ENCODE measurements at regions not wholly inside any gene's neighbourhood (a gene's known extent, or its start where the extent isn't known, plus 50 kb on each side); places are given as distances from the start of the nearest gene placed in this dataset.
"Not testable (repeated sequence)": the region's sequence is repeated elsewhere in the genome, so short reads cannot be mapped to it uniquely, and the experiment has no call there.

DNA sequence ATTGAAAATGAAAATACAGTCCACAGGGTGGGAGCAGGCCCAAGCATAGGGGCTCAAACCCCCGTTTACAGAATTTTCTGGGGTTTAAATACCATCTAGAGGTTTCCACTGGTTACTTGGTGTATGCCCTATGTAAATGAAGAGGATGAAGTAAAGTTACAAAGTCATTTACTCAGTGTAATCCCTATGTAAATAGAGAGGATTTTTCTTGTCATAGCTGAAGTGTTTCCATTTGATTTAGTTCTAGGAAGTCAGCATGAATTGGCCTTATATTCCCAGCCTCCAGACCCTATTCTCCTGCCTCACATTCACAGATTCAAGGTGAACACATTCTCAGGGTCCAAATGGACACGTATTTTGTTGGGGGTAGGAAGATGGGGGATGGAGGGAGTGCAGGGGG is 141.7 kb upstream of the NFIA start:
- H3K9me3 ChIP-seq (ENCODE audit: control insufficient read depth, insufficient read depth, low read length); H3K27ac ChIP-seq (ENCODE audit: low read depth, low read length); H3K4me3 ChIP-seq (ENCODE audit: low read depth, low read length); DNase-seq (ENCODE audit: low read depth in 4 of 6, low spot score in 6 of 6); H3K27me3 ChIP-seq (ENCODE audit: control insufficient read depth, insufficient read depth, low read length); H3K36me3 ChIP-seq (ENCODE audit: control insufficient read depth, insufficient read depth, low read length); H3K4me1 ChIP-seq (ENCODE audit: control insufficient read depth, insufficient read depth, low read length): not testable (repeated sequence)
- WGBS (ENCODE audit: insufficient coverage) = 100% methylated on average over 1 of the region's 2 CpGs

GRCh38 chr1:60937720-60938119 is 144.6 kb upstream of the NFIA start:
- peaks cover 15% of the 10 kb centered on the region for H3K4me1 ChIP-seq (ENCODE audit: control insufficient read depth, insufficient read depth, low read length)
- no peak overlapping the region for H3K27ac ChIP-seq (ENCODE audit: low read depth, low read length)
- no peaks in the 10 kb centered on the region for H3K9me3 ChIP-seq (ENCODE audit: control insufficient read depth, insufficient read depth, low read length)
- DNase-seq (ENCODE audit: low read depth in 4 of 6, low spot score in 6 of 6) = no peak
- WGBS (ENCODE audit: insufficient coverage) = 88% methylated on average over 3 of the region's 5 CpGs
- no peaks in the 10 kb centered on the region for H3K27me3 ChIP-seq (ENCODE audit: control insufficient read depth, insufficient read depth, low read length)
- no peaks in the 10 kb centered on the region for H3K36me3 ChIP-seq (ENCODE audit: control insufficient read depth, insufficient read depth, low read length)
- H3K4me3 ChIP-seq (ENCODE audit: low read depth, low read length) = no peak overlapping the region

GRCh38 chr1:60936591-60937342 is 145.6 kb upstream of the NFIA start:
- no peaks in the 10 kb centered on the region for H3K36me3 ChIP-seq (ENCODE audit: control insufficient read depth, insufficient read depth, low read length)
- no peaks in the 10 kb centered on the region for H3K9me3 ChIP-seq (ENCODE audit: control insufficient read depth, insufficient read depth, low read length)
- peak overlapping the region; percentile 75 for H3K27ac ChIP-seq (ENCODE audit: low read depth, low read length)
- peaks cover 15% of the 10 kb centered on the region for H3K4me1 ChIP-seq (ENCODE audit: control insufficient read depth, insufficient read depth, low read length)
- WGBS (ENCODE audit: insufficient coverage) = 49% methylated on average over 4 of the region's 4 CpGs
- peak in 5 of 6 donors; percentile 51 to 89 (median 64) for DNase-seq (ENCODE audit: low read depth in 4 of 6, low spot score in 6 of 6)
- H3K4me3 ChIP-seq (ENCODE audit: low read depth, low read length) = no peak overlapping the region
- H3K27me3 ChIP-seq (ENCODE audit: control insufficient read depth, insufficient read depth, low read length) = no peaks in the 10 kb centered on the region

- peak in 3 of 6 donors; percentile 59 to 84 (median 71) for DNase-seq (ENCODE audit: low read depth in 4 of 6, low spot score in 6 of 6)
- H3K9me3 ChIP-seq (ENCODE audit: control insufficient read depth, insufficient read depth, low read length) = no peaks in the 10 kb centered on the region
- H3K4me3 ChIP-seq (ENCODE audit: low read depth, low read length) = no peak overlapping the region
- WGBS (ENCODE audit: insufficient coverage) = no CpG with 5 or more reads among the region's 3 CpGs
- H3K27me3 ChIP-seq (ENCODE audit: control insufficient read depth, insufficient read depth, low read length) = no peaks in the 10 kb centered on the region
- H3K36me3 ChIP-seq (ENCODE audit: control insufficient read depth, insufficient read depth, low read length) = no peaks in the 10 kb centered on the region
- peaks cover 15% of the 10 kb centered on the region for H3K4me1 ChIP-seq (ENCODE audit: control insufficient read depth, insufficient read depth, low read length)
- peak overlapping the region; percentile 75 for H3K27ac ChIP-seq (ENCODE audit: low read depth, low read length)
Observed at GRCh38 chr1:60936163-60936562, 146.2 kb upstream of the NFIA start.

DNA sequence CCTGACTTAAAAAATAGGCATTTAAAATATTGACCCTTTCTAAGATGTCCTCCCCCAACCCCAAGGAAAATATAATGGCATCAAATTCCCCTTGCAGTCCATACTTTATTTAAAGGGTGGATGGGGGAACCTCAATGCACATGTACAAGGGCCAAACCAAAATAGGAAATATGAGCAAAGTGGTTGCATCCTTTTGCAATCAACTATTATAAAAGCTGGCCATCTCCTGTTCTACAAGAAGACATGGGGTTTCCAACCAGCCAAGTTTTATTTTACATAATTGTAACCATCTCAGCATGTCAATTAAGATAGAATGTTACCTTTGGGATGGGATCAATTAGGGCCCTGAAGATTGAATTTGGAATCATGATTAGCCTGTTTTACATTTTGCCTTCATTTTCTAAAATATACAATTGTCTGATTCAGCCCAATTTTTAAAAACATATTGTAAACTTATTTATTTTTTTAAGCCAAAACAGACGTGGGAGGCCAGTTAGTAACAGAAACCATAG is 146.7 kb upstream of the NFIA start:
- Histone ChIP-seq H3K4me1 (ENCODE audit: control insufficient read depth, insufficient read depth, low read length) (peaks cover 15% of the 10 kb centered on the region), H3K4me3 (ENCODE audit: low read depth, low read length) (no peak overlapping the region), H3K27ac (ENCODE audit: low read depth, low read length) (peak overlapping the region; percentile 75), H3K27me3 (ENCODE audit: control insufficient read depth, insufficient read depth, low read length) (no peaks in the 10 kb centered on the region), H3K9me3 (ENCODE audit: control insufficient read depth, insufficient read depth, low read length) (no peaks in the 10 kb centered on the region), H3K36me3 (ENCODE audit: control insufficient read depth, insufficient read depth, low read length) (no peaks in the 10 kb centered on the region)
- WGBS (ENCODE audit: insufficient coverage) = no CpG with 5 or more reads among the region's 1 CpG
- DNase-seq (ENCODE audit: low read depth in 4 of 6, low spot score in 6 of 6) = peak in 1 of 6 donors; percentile 62

DNA sequence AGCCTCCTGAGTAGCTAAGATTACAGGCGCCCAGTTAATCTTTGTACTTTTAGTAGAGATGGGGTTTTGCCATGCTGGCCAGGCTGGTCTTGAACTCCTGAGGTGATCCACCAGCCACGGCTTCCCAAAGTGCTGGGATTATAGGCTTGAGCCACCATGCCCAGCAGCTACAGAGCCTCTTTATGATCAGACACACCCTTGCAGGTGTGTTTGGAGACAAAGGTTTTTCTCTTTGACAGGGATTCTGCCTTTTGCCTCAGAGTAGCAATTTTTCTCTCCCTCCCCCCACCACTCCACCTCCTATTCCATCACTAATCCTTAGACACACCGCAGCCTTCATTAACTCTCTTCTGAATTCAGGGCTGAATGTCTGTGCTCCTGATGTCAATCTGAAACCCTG is 152.2 kb upstream of the NFIA start:
- Histone ChIP-seq H3K27ac (ENCODE audit: low read depth, low read length) (no peak overlapping the region), H3K27me3 (ENCODE audit: control insufficient read depth, insufficient read depth, low read length) (no peaks in the 10 kb centered on the region), H3K36me3 (ENCODE audit: control insufficient read depth, insufficient read depth, low read length) (no peaks in the 10 kb centered on the region), H3K4me3 (ENCODE audit: low read depth, low read length) (no peak overlapping the region), H3K9me3 (ENCODE audit: control insufficient read depth, insufficient read depth, low read length) (no peaks in the 10 kb centered on the region), H3K4me1 (ENCODE audit: control insufficient read depth, insufficient read depth, low read length) (peaks cover 8% of the 10 kb centered on the region)
- 94% methylated on average over 3 of the region's 3 CpGs for WGBS (ENCODE audit: insufficient coverage)
- DNase-seq (ENCODE audit: low read depth in 4 of 6, low spot score in 6 of 6) = no peak

DNA sequence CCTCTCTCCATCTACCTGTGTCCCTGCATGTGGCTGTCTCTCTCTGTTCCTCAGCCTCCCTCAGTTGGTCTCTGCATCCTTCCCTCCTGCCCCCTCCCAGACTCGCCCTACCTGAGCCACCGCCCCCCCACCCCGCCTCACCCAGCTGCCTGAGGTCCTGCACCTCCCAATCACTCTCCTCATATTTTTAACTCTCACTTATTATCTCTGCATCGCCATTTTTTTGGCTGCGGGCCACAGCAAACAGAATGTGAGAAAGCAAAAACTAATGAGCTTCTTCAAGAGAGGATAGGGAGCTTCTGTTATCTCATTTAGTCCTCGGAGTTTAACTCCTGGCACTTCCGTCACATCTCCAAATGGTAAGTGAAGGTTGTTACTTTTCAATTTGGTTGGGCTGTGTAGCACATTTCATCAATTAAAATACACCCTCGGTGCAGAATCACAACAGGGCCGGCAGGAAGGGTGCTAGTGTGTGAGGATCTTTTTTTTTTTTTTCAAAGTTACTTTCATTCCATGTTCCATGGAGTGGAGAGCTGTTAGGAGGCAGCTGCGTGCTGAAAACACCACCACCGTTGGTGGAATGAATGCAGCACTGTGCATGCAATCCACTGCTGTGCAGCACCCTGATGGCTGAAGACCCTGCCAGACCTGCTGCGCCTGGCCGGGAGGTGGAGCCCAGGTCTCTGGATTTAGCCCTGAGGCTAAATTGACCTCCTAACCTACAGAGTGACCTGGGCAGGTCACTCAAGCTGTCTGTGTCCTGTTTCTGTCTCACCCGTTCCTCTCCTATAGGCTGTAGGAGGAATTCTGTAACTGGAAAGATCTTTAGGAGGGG is 157.2 kb upstream of the NFIA start:
- H3K27ac ChIP-seq (ENCODE audit: low read depth, low read length) = no peak overlapping the region
- no peaks in the 10 kb centered on the region for H3K9me3 ChIP-seq (ENCODE audit: control insufficient read depth, insufficient read depth, low read length)
- 56% methylated on average over 3 of the region's 14 CpGs for WGBS (ENCODE audit: insufficient coverage)
- H3K27me3 ChIP-seq (ENCODE audit: control insufficient read depth, insufficient read depth, low read length) = no peaks in the 10 kb centered on the region
- peaks cover 34% of the 10 kb centered on the region for H3K4me1 ChIP-seq (ENCODE audit: control insufficient read depth, insufficient read depth, low read length)
- no peak overlapping the region for H3K4me3 ChIP-seq (ENCODE audit: low read depth, low read length)
- no peaks in the 10 kb centered on the region for H3K36me3 ChIP-seq (ENCODE audit: control insufficient read depth, insufficient read depth, low read length)
- DNase-seq (ENCODE audit: low read depth in 4 of 6, low spot score in 6 of 6) = peak in 2 of 6 donors; percentile 78 to 89

GRCh38 chr1:60924165-60924564 is 158.2 kb upstream of the NFIA start:
- Histone ChIP-seq H3K4me3 (ENCODE audit: low read depth, low read length) (no peak overlapping the region), H3K4me1 (ENCODE audit: control insufficient read depth, insufficient read depth, low read length) (peaks cover 34% of the 10 kb centered on the region), H3K9me3 (ENCODE audit: control insufficient read depth, insufficient read depth, low read length) (no peaks in the 10 kb centered on the region), H3K27ac (ENCODE audit: low read depth, low read length) (peak overlapping the region; percentile 4), H3K27me3 (ENCODE audit: control insufficient read depth, insufficient read depth, low read length) (no peaks in the 10 kb centered on the region), H3K36me3 (ENCODE audit: control insufficient read depth, insufficient read depth, low read length) (no peaks in the 10 kb centered on the region)
- WGBS (ENCODE audit: insufficient coverage) = 91% methylated on average over 3 of the region's 3 CpGs
- no peak for DNase-seq (ENCODE audit: low read depth in 4 of 6, low spot score in 6 of 6)

DNA sequence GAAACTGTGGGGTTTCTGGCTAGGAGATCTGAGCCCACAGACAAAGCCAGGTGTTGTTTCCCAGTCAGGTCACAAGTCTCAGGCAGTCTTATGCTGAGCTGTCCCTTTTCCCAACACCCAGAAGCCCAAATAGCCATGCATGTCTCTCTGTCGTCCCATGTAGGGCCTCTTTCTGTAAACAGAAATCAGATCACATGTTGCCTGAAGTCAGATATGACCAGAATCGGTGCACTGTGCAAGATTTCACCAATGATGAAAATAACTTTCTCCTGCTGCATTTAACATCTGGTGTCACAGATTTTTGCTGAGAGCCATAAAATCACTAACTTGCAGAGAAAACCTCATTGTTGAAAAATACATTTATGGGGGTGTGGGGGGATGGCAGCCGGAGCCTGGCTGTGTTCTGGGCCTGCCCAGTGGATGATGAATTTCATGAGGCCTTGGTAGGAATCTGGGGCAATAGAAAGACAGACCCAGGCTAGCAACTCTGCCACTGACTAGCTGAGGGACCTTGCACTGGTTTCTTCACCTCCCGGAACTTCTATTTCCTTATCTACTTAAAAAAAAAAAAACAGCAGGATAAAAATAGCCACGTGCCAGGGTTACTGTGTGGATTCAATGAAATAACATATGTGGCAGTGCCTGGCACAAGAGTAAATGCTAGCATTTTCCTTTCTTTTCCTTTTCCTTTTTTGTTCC is 158.8 kb upstream of the NFIA start:
- no peaks in the 10 kb centered on the region for H3K36me3 ChIP-seq (ENCODE audit: control insufficient read depth, insufficient read depth, low read length)
- peak in 1 of 6 donors; percentile 44 for DNase-seq (ENCODE audit: low read depth in 4 of 6, low spot score in 6 of 6)
- 31% methylated on average over 1 of the region's 5 CpGs for WGBS (ENCODE audit: insufficient coverage)
- H3K9me3 ChIP-seq (ENCODE audit: control insufficient read depth, insufficient read depth, low read length) = no peaks in the 10 kb centered on the region
- H3K27me3 ChIP-seq (ENCODE audit: control insufficient read depth, insufficient read depth, low read length) = no peaks in the 10 kb centered on the region
- no peak overlapping the region for H3K4me3 ChIP-seq (ENCODE audit: low read depth, low read length)
- peaks cover 34% of the 10 kb centered on the region for H3K4me1 ChIP-seq (ENCODE audit: control insufficient read depth, insufficient read depth, low read length)
- H3K27ac ChIP-seq (ENCODE audit: low read depth, low read length) = peak overlapping the region; percentile 4

Data from spinal cord (tissue), 9 donors.